ENCODE measurements at regions not wholly inside any gene's neighbourhood (a gene's known extent, or its start where the extent isn't known, plus 50 kb on each side); places are given as distances from the start of the nearest gene placed in this dataset.

- TF ChIP-seq POLR2AphosphoS5 (IDR thresholded peaks at IDR 0.05) (no peak), CTCF (IDR thresholded peaks at IDR 0.05) (no peak)
Measured at GRCh38 chr14:52121441-52121840, 52.6 kb upstream of the NID2 start.

All from breast epithelium (tissue), 3 donors.